MM.1S (cell line): ENCODE measurements at regions not wholly inside any gene's neighbourhood (a gene's known extent, or its start where the extent isn't known, plus 50 kb on each side); places are given as distances from the start of the nearest gene placed in this dataset.

ENCODE experiments used
- EZH2 ChIP-seq: fragments of 300-600 bp; sonication (generic); optimal IDR thresholded peaks from 2 replicates; pipeline ENCODE3; 2017; ENCODE audit warnings: low read depth, mild to moderate bottlenecking, antibody characterized with exemption, low read length, mixed read lengths
- TF ChIP-seq, protein P1 (sequence below): fragments of 300-600 bp; sonication (generic); IDR thresholded peaks from 2 replicates; pipeline ENCODE4 v1.5.1; 2016; ENCODE audit warnings: antibody characterized with exemption, low read length, mixed read lengths

DNA sequence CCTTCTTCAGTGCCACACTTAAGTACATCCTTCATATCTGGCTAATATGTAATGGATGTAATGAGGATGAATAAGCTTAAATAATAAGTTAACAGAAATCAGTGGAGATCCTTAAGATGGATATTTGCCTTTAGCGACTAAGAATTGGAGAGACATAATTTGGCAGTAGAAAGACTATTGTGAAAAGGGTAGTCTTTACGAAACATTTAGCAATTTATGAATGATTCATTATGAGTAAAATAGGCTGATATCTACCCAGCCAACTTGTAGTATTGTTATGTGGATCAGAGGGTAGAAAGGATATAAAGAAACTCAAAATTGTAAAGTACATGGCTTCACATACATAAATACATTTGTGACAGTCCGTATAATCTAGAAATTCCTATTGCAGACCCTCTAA lies 2371.8 kb downstream of the PCDH7 start:
- TF ChIP-seq, protein P1, sequence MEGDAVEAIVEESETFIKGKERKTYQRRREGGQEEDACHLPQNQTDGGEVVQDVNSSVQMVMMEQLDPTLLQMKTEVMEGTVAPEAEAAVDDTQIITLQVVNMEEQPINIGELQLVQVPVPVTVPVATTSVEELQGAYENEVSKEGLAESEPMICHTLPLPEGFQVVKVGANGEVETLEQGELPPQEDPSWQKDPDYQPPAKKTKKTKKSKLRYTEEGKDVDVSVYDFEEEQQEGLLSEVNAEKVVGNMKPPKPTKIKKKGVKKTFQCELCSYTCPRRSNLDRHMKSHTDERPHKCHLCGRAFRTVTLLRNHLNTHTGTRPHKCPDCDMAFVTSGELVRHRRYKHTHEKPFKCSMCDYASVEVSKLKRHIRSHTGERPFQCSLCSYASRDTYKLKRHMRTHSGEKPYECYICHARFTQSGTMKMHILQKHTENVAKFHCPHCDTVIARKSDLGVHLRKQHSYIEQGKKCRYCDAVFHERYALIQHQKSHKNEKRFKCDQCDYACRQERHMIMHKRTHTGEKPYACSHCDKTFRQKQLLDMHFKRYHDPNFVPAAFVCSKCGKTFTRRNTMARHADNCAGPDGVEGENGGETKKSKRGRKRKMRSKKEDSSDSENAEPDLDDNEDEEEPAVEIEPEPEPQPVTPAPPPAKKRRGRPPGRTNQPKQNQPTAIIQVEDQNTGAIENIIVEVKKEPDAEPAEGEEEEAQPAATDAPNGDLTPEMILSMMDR = no peak
- no peak for TF ChIP-seq EZH2
